Lower lobe of right lung (tissue), 2 donors: ENCODE measurements at regions not wholly inside any gene's neighbourhood (a gene's known extent, or its start where the extent isn't known, plus 50 kb on each side); places are given as distances from the start of the nearest gene placed in this dataset.
"Not testable (repeated sequence)": the region's sequence is repeated elsewhere in the genome, so short reads cannot be mapped to it uniquely, and the experiment has no call there.

ENCODE experiments used
- ATAC-seq, 2 donors: fragments of 200-7000 bp; cut with Tn5 transposase; one replicate each; pipeline ENCODE4 v1.9.1; 2020 to 2022; ENCODE audit warnings: mild to moderate bottlenecking in 2 of 2, moderate library complexity in 2 of 2
- DNase-seq: peaks from one replicate; pipeline ENCODE4 v3.0.0-alpha.2; 2020
- H3K27ac ChIP-seq: fragments of 200-600 bp; one replicate; pipeline ENCODE4 v1.8.0; 2022
- H3K27me3 ChIP-seq: fragments of 200-600 bp; one replicate; pipeline ENCODE4 v1.8.0; 2022; ENCODE audit warnings: low read depth
- H3K36me3 ChIP-seq: fragments of 200-600 bp; one replicate; pipeline ENCODE4 v1.8.0; 2022; ENCODE audit warnings: mild to moderate bottlenecking
- H3K4me1 ChIP-seq: fragments of 200-600 bp; one replicate; pipeline ENCODE4 v1.8.0; 2022
- H3K4me3 ChIP-seq: fragments of 200-600 bp; one replicate; pipeline ENCODE4 v1.8.0; 2022; ENCODE audit warnings: mild to moderate bottlenecking
- H3K9me3 ChIP-seq: fragments of 200-600 bp; one replicate; pipeline ENCODE4 v1.8.0; 2022
- intact Hi-C: fragments of 100-400 bp; cut with DNase I; formaldehyde crosslinking; loops from one replicate; pipeline ENCODE4 v1.11.0; 2022
- TF ChIP-seq, protein P1 (sequence below): fragments of 200-600 bp; IDR thresholded peaks from one replicate; pipeline ENCODE4 v1.8.0; 2022; ENCODE audit warnings: antibody characterized with exemption, mild to moderate bottlenecking
- donor health status: DM: no; HTN: yes; CAD: no; lungs with severe emphysema.

DNA sequence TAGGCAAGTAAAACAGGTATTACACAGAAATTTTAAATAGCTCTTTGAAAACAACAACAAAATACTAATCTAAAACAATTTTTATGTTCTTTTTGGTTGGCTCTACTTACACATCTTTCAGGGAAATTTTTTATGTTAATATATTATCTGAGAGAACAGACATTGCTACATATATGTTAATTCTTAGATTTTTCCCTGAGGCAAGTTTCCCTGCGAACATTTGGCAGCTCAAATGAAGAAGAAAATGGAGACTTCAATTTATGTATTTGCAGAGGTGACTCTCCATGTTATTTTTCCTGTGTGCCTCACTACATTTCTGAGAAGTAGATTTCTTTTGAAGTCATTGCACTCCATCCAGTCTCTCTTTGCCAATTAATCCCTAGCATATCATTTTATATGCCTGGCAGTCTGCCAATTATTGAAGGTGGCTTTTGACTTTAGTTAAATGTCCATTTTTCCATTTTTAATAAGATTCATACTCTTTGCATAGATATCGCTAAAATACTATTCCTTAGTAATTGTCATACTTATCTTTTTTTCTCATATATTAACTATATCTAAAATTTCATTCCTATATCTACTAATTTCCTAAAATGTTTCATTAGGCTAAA lies 908.2 kb upstream of the CDH10 start:
- no peaks in the 10 kb centered on the region for H3K9me3 ChIP-seq
- no peak overlapping the region for H3K4me3 ChIP-seq
- H3K27ac ChIP-seq, result no peak overlapping the region
- no peaks in the 10 kb centered on the region for H3K27me3 ChIP-seq
- intact Hi-C loops, result no loop called here
- ATAC-seq (no peak), DNase-seq (no peak)
- TF ChIP-seq, protein P1, sequence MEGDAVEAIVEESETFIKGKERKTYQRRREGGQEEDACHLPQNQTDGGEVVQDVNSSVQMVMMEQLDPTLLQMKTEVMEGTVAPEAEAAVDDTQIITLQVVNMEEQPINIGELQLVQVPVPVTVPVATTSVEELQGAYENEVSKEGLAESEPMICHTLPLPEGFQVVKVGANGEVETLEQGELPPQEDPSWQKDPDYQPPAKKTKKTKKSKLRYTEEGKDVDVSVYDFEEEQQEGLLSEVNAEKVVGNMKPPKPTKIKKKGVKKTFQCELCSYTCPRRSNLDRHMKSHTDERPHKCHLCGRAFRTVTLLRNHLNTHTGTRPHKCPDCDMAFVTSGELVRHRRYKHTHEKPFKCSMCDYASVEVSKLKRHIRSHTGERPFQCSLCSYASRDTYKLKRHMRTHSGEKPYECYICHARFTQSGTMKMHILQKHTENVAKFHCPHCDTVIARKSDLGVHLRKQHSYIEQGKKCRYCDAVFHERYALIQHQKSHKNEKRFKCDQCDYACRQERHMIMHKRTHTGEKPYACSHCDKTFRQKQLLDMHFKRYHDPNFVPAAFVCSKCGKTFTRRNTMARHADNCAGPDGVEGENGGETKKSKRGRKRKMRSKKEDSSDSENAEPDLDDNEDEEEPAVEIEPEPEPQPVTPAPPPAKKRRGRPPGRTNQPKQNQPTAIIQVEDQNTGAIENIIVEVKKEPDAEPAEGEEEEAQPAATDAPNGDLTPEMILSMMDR, result no peak
- H3K36me3 ChIP-seq, result no peaks in the 10 kb centered on the region
- no peaks in the 10 kb centered on the region for H3K4me1 ChIP-seq

DNA sequence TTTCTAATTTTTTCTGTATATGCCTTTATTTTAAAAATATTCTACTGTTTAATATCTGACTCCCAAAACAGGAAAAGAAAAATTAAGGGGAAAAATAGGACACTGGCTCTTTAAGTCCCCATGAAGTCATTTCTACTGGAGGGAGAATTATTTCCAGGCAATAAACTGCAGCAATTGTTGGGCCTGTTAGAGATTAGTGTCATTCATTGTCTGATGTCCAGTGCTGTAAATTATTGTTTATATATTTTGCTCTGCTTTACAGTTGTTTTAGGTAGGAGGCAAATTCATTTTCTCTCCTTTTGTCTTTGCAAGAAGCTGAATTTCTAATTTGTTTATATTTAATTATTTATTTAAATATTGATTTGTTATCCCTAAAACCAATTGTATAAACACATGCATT lies 906.0 kb upstream of the CDH10 start:
- no peaks in the 10 kb centered on the region for H3K36me3 ChIP-seq
- TF ChIP-seq, protein P1, result no peak
- DNase-seq, result no peak
- no peak for ATAC-seq
- no peaks in the 10 kb centered on the region for H3K4me1 ChIP-seq
- H3K9me3 ChIP-seq, result no peaks in the 10 kb centered on the region
- H3K4me3 ChIP-seq, result no peak overlapping the region
- H3K27ac ChIP-seq, result no peak overlapping the region
- intact Hi-C loops, result no loop called here
- no peaks in the 10 kb centered on the region for H3K27me3 ChIP-seq

DNA sequence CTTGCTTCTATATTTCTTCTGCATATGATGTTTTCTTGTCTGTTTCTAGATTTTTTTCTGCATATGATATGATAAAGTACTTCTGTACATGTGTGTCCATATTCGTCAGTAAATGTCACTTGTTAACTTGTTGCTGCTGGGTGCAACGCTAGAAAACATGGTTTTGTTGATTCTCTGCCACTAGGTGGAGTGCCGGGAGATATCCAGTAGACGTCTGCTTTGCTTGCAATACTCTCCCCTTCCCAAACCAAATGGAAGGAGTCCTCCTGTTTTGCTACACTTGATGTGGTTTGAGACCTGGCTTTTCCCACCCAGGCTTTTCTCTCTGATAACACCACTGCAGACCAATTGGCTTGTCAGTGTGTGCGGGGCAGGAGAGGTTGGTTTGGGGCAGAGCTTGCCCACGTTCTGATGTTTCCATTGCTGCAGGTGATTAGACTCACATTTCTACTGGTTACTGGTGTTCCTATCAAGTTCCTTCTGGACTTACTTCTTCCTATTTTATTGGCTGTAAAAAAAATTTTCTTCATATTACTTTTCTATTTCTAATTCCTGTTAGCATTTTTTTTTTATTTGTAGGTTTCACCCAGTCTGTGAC lies 900.0 kb upstream of the CDH10 start:
- peak in 1 of 2 donors; percentile 59 for ATAC-seq

DNA sequence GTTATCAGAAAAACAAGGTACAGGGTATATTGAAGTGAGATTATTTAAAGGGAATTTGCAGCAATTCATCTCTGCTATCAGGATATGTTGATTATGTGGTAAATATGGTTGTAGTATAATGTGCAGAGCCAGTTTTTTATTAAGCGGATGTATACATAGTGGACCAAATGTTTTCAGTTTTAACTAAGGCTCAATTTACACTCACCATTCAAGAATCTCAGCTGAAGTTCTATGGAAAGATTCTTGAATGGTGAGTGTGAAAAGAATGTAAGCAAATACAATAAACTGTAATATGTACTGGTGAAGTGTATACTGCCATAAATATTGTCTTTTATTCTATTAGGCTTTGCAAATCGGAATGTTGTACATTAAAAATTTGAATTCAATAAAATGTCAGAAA lies 895.9 kb upstream of the CDH10 start:
- no peak for ATAC-seq
- H3K4me3 ChIP-seq, result no peak overlapping the region
- TF ChIP-seq, protein P1, result no peak
- no peaks in the 10 kb centered on the region for H3K27me3 ChIP-seq
- H3K36me3 ChIP-seq, result no peaks in the 10 kb centered on the region
- intact Hi-C loops, result no loop called here
- DNase-seq, result no peak
- H3K27ac ChIP-seq, result no peak overlapping the region
- no peaks in the 10 kb centered on the region for H3K4me1 ChIP-seq
- H3K9me3 ChIP-seq, result no peaks in the 10 kb centered on the region

More for the DNA sequence above, 900.0 kb upstream of the CDH10 start:
- intact Hi-C loops, result no loop called here
- Histone ChIP-seq H3K4me3 (no peak overlapping the region), H3K9me3 (no peaks in the 10 kb centered on the region), H3K27ac (no peak overlapping the region), H3K36me3 (no peaks in the 10 kb centered on the region), H3K4me1 (no peaks in the 10 kb centered on the region), H3K27me3 (no peaks in the 10 kb centered on the region)
- no peak for DNase-seq
- TF ChIP-seq, protein P1, result peak; percentile 43

DNA sequence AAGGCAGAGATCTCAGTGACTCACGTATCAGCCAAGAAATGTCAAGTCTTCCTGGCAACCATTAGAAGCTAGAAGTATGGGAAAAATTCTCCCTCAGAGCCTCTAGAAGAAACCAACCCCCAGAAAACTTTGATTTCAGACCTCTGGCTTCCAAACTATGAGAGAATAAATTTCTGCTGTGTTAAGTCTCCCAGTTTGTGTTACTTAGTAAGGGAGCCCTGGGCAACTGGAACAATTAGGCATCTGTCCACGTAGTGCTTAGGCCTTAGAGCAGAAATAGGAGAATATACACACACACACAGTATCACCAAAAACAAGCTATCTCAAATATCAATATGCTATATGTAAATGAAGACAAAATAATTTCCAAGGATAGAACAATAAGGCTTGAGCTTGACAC lies 894.8 kb upstream of the CDH10 start:
- no peaks in the 10 kb centered on the region for H3K36me3 ChIP-seq
- no peaks in the 10 kb centered on the region for H3K27me3 ChIP-seq
- H3K27ac ChIP-seq, result no peak overlapping the region
- ATAC-seq (no peak), DNase-seq (no peak)
- no peak overlapping the region for H3K4me3 ChIP-seq
- H3K9me3 ChIP-seq, result no peaks in the 10 kb centered on the region
- intact Hi-C loops, result no loop called here
- H3K4me1 ChIP-seq, result no peaks in the 10 kb centered on the region
- TF ChIP-seq, protein P1, result no peak

DNA sequence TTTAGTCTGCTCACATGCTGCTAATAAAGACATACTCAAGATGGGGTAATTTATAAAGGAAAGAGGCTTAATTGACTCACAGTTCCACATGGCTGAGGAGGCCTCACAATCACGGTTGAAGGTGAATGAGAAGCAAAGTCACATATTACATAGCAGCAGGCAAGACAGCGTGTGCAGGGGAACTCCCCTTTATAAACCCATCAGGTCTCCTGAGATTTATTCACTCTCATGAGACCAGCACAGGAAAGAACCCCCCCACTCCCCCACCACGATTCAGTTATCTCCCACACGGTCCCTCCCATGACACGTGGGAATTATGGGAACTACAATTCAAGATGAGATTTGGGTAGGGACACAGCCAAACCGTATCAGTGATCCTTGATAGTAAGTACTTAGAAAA lies 891.7 kb upstream of the CDH10 start:
- H3K4me3 ChIP-seq, intact Hi-C loops, DNase-seq, H3K27me3 ChIP-seq, H3K4me1 ChIP-seq, ATAC-seq, H3K9me3 ChIP-seq, H3K27ac ChIP-seq, H3K36me3 ChIP-seq: not testable (repeated sequence)
